MV-4-11 (cell line): ENCODE measurements at regions not wholly inside any gene's neighbourhood (a gene's known extent, or its start where the extent isn't known, plus 50 kb on each side); places are given as distances from the start of the nearest gene placed in this dataset.
"Not testable (repeated sequence)": the region's sequence is repeated elsewhere in the genome, so short reads cannot be mapped to it uniquely, and the experiment has no call there.

Experiments used
- DNase-seq: peaks from one replicate; lab custom pipeline; 2025; lab: John Stamatoyannopoulos, UW

- DNase-seq = no peak
Observed at GRCh38 chr18:1413323-1413675, 508.6 kb downstream of the ADCYAP1 start.

GRCh38 chr18:1416074-1416473, 511.4 kb downstream of the ADCYAP1 start:
- DNase-seq = no peak

- DNase-seq = no peak
Observed at GRCh38 chr18:1421502-1421901, 516.8 kb downstream of the ADCYAP1 start.

GRCh38 chr18:1422634-1423033, 518.0 kb downstream of the ADCYAP1 start:
- no peak for DNase-seq

- DNase-seq = no peak
Observed at GRCh38 chr18:1425679-1426078, 521.0 kb downstream of the ADCYAP1 start.

- no peak for DNase-seq
Observed at GRCh38 chr18:1435487-1435886, 530.8 kb downstream of the ADCYAP1 start.

- DNase-seq = no peak
Observed at GRCh38 chr18:1436199-1436598, 531.5 kb downstream of the ADCYAP1 start.

- DNase-seq = no peak
Observed at GRCh38 chr18:1438458-1438910, 533.8 kb downstream of the ADCYAP1 start.

GRCh38 chr18:1438967-1439366, 534.3 kb downstream of the ADCYAP1 start:
- no peak for DNase-seq

GRCh38 chr18:1444062-1444461, 539.4 kb downstream of the ADCYAP1 start:
- DNase-seq = not testable (repeated sequence)

- no peak for DNase-seq
Observed at GRCh38 chr18:1446765-1447164, 542.1 kb downstream of the ADCYAP1 start.

GRCh38 chr18:1452821-1453220, 548.1 kb downstream of the ADCYAP1 start:
- DNase-seq = no peak

GRCh38 chr18:1455605-1456004, 550.9 kb downstream of the ADCYAP1 start:
- DNase-seq = no peak

- no peak for DNase-seq
Observed at GRCh38 chr18:1458547-1458946, 553.9 kb downstream of the ADCYAP1 start.

- no peak for DNase-seq
Observed at GRCh38 chr18:1463981-1464380, 559.3 kb downstream of the ADCYAP1 start.

GRCh38 chr18:1464444-1465217, 560.0 kb downstream of the ADCYAP1 start:
- DNase-seq = no peak

- no peak for DNase-seq
Observed at GRCh38 chr18:1466035-1466434, 561.4 kb downstream of the ADCYAP1 start.

- DNase-seq = no peak
Observed at GRCh38 chr18:1467461-1467964, 562.8 kb downstream of the ADCYAP1 start.

GRCh38 chr18:1468550-1468949, 563.9 kb downstream of the ADCYAP1 start:
- DNase-seq = no peak

GRCh38 chr18:1475867-1476266, 571.2 kb downstream of the ADCYAP1 start:
- DNase-seq = no peak

GRCh38 chr18:1480309-1480708, 575.6 kb downstream of the ADCYAP1 start:
- no peak for DNase-seq

- DNase-seq = no peak
Observed at GRCh38 chr18:1481577-1481976, 576.9 kb downstream of the ADCYAP1 start.

- no peak for DNase-seq
Observed at GRCh38 chr18:1483385-1483784, 578.7 kb downstream of the ADCYAP1 start.

- no peak for DNase-seq
Observed at GRCh38 chr18:1487457-1487856, 582.8 kb downstream of the ADCYAP1 start.
